ENCODE measurements at regions not wholly inside any gene's neighbourhood (a gene's known extent, or its start where the extent isn't known, plus 50 kb on each side); places are given as distances from the start of the nearest gene placed in this dataset.
A peak's percentile ranks its signal among the peaks of the same experiment; 100 is the strongest.

DNA sequence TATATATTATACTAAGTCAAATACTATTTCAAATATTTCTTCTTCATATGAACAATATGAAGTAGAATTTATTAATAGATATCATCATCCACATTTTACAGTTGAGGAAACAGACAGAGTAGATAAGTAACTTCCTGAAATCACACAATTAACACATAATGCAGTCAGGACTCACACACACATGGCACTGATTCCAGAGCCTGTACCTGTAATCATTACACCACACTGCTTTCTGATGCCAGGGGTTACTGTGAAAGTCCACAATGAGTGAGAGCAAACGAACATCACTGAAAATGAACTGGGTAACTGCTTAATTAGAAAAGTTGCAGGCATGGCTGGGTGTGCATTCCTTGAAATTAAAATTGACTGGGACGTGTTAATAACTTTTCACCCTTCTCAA lies 169.3 kb upstream of the IFNG-AS1 start:
- Histone ChIP-seq H3K36me3 (ENCODE audit: control insufficient read depth, insufficient read depth, low read length) (no peaks in the 10 kb centered on the region), H3K4me3 (ENCODE audit: low read depth, low read length) (no peak overlapping the region), H3K27me3 (ENCODE audit: control insufficient read depth, insufficient read depth, low read length) (no peaks in the 10 kb centered on the region)
- TF ChIP-seq CTCF (IDR thresholded peaks at IDR 0.05; ENCODE audit: insufficient read depth, low read length, severe bottlenecking): no peak
- FAIRE-seq (no peak), DNase-seq (ENCODE audit: low read depth) (no peak)

GRCh38 chr12:67820694-67821093 lies 168.6 kb upstream of the IFNG-AS1 start:
- no peaks in the 10 kb centered on the region for H3K36me3 ChIP-seq (ENCODE audit: control insufficient read depth, insufficient read depth, low read length)
- TF ChIP-seq CTCF (IDR thresholded peaks at IDR 0.05; ENCODE audit: insufficient read depth, low read length, severe bottlenecking): no peak
- H3K27me3 ChIP-seq (ENCODE audit: control insufficient read depth, insufficient read depth, low read length): no peaks in the 10 kb centered on the region
- DNase-seq (ENCODE audit: low read depth) (no peak), FAIRE-seq (no peak)
- H3K4me3 ChIP-seq (ENCODE audit: low read depth, low read length): no peak overlapping the region

DNA sequence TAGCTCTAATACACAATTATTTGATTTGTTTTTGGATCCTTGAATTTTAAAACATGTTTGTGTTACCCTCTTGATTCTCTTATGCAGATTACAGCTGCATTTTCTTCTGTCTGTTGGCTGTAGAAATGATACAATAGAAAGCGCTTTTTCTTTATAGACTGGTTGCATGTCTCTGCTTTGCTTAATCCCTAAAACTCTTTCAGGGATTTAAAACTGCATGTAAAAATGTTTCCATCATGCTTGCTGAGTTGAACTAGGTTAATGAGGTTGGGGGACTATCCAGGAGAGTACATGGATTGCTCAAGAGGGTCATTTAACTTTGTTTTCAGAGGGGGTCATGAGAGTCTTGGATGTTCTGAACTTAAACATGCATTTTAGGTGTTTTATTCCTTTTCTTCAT lies 166.4 kb upstream of the IFNG-AS1 start:
- Histone ChIP-seq H3K36me3 (ENCODE audit: control insufficient read depth, insufficient read depth, low read length) (no peaks in the 10 kb centered on the region), H3K27me3 (ENCODE audit: control insufficient read depth, insufficient read depth, low read length) (no peaks in the 10 kb centered on the region), H3K4me3 (ENCODE audit: low read depth, low read length) (no peak overlapping the region)
- FAIRE-seq: no peak
- no peak for DNase-seq (ENCODE audit: low read depth)
- TF ChIP-seq CTCF (IDR thresholded peaks at IDR 0.05; ENCODE audit: insufficient read depth, low read length, severe bottlenecking): no peak

DNA sequence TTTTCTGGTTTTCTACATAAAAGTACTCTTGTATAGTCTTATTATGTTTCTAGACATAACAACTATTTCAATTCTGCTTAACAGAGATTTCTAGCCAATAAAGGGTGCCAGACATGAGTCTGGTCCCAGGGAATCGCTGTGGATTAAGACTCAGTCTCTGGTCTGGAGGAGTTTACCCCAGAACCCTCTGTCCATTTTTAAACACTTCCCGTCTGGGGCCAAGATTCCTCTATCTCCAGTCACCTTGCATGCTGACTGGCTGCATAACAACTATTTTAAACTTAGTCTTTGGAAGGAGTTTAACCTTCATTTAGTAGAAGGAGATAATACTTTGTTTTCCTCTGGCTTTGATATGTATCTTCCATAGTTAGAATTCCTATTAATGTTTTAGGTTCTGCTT lies 163.1 kb upstream of the IFNG-AS1 start:
- H3K36me3 ChIP-seq (ENCODE audit: control insufficient read depth, insufficient read depth, low read length): no peaks in the 10 kb centered on the region
- FAIRE-seq (no peak), DNase-seq (ENCODE audit: low read depth) (no peak)
- no peak overlapping the region for H3K4me3 ChIP-seq (ENCODE audit: low read depth, low read length)
- TF ChIP-seq CTCF (IDR thresholded peaks at IDR 0.05; ENCODE audit: insufficient read depth, low read length, severe bottlenecking): no peak
- H3K27me3 ChIP-seq (ENCODE audit: control insufficient read depth, insufficient read depth, low read length): no peaks in the 10 kb centered on the region

DNA sequence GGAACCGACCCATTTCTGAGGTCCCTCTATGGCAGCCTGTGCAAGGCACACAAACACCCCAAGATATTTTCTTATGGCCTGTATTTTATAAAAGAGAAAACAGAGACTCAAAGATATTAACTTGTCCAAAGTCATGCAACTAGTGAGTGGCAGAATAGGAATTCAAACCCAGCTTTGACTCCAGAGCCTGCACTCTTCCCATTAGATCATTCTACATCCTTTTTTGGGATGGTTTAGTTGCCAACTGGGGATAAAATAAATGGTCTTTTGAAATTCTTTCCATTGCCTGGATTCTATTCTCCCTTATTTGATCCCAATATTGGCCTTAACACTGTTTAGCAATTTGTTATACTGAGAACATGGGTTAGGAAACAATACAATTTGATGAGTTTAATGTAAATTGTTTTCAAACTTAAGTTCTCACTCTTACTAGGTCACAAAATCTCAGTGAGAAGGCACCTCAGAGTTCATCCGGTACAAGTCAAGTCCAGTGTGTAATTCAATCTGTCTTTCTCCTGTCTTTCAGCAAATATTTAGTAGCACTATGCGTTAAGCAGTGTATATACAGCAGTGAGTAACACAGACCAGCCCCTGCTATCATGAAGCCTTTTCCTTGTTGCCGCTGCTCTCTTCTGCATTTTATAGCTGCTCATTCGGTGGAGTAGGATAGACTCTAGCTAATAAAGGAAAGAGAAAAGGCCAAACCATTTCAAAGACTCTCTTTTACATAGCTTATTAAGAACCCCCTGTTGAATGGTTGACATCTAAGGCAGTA lies 162.1 kb upstream of the IFNG-AS1 start:
- FAIRE-seq (no peak), DNase-seq (ENCODE audit: low read depth) (peak; percentile 88)
- TF ChIP-seq CTCF (IDR thresholded peaks at IDR 0.05; ENCODE audit: insufficient read depth, low read length, severe bottlenecking): no peak
- Histone ChIP-seq H3K36me3 (ENCODE audit: control insufficient read depth, insufficient read depth, low read length) (no peaks in the 10 kb centered on the region), H3K27me3 (ENCODE audit: control insufficient read depth, insufficient read depth, low read length) (no peaks in the 10 kb centered on the region), H3K4me3 (ENCODE audit: low read depth, low read length) (peak overlapping the region; percentile 3)
